ENCODE measurements at regions not wholly inside any gene's neighbourhood (a gene's known extent, or its start where the extent isn't known, plus 50 kb on each side); places are given as distances from the start of the nearest gene placed in this dataset.

GRCh38 chr1:30485072-30485471, 238.3 kb downstream of the MATN1 start:
- no peak for TF ChIP-seq RNF2 (IDR thresholded peaks at IDR 0.05; ENCODE audit: borderline replicate concordance, low read depth)
- TF ChIP-seq, protein P1, sequence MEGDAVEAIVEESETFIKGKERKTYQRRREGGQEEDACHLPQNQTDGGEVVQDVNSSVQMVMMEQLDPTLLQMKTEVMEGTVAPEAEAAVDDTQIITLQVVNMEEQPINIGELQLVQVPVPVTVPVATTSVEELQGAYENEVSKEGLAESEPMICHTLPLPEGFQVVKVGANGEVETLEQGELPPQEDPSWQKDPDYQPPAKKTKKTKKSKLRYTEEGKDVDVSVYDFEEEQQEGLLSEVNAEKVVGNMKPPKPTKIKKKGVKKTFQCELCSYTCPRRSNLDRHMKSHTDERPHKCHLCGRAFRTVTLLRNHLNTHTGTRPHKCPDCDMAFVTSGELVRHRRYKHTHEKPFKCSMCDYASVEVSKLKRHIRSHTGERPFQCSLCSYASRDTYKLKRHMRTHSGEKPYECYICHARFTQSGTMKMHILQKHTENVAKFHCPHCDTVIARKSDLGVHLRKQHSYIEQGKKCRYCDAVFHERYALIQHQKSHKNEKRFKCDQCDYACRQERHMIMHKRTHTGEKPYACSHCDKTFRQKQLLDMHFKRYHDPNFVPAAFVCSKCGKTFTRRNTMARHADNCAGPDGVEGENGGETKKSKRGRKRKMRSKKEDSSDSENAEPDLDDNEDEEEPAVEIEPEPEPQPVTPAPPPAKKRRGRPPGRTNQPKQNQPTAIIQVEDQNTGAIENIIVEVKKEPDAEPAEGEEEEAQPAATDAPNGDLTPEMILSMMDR (IDR thresholded peaks at IDR 0.05): no peak
- no peak for TF ChIP-seq MAFK (IDR thresholded peaks at IDR 0.05; ENCODE audit: partially characterized antibody)
- TF ChIP-seq POLR2A (IDR thresholded peaks at IDR 0.05; ENCODE audit: low read length): no peak
- no peak for TF ChIP-seq RFX5 (IDR thresholded peaks at IDR 0.05)
- TF ChIP-seq CHD2 (IDR thresholded peaks at IDR 0.05; ENCODE audit: low read length, partially characterized antibody): no peak
- no peak for TF ChIP-seq ZFP36 (IDR thresholded peaks at IDR 0.05; ENCODE audit: borderline replicate concordance, partially characterized antibody)
- TF ChIP-seq PBX3 (IDR thresholded peaks at IDR 0.05): no peak
